ENCODE measurements at regions not wholly inside any gene's neighbourhood (a gene's known extent, or its start where the extent isn't known, plus 50 kb on each side); places are given as distances from the start of the nearest gene placed in this dataset.

DNA sequence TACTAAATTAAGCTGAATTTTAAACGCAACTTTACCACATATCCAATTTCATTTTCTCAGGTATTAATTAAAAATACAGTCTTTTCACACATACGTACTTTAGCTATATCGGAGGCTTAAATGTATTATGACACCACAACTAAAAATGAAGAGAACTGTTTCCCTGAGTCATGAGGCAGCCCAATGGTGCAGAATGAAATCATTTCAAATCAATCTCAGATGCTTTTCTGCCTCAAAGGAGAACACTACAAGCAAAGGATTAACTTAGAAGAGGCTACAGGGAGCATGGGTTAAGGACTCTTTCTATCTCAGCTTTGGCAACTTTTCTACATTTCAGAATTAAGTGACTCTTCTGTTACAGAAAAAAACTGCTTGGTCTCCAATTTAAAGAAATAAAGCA lies 516.3 kb upstream of the HTR2A start:
- no peaks in the 10 kb centered on the region for H3K9me3 ChIP-seq (replicated peaks)
- H3K36me3 ChIP-seq: no peaks in the 10 kb centered on the region
- H3K27ac ChIP-seq: no peak overlapping the region
- no peak overlapping the region for H3K4me3 ChIP-seq
- no peaks in the 10 kb centered on the region for H3K27me3 ChIP-seq
- H3K4me1 ChIP-seq: no peaks in the 10 kb centered on the region
- DNase-seq: no peak

DNA sequence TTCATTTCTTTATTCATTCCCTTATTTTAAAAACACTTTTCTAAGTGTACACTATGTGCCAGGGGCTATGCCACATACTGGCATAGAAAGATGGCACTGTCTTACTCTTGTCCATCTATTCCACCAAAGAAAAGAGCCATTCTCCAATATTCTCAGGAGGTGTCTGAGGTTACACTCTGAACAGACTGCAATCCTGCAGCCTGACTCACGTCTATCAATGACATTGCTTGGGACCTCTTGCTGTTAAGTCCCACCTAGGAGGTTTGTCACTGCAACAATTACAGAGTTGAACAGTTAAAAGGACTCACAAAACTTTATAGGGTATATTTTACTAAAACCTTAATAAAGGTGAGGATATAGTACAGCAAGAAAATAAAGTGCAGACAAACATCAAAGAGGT lies 512.9 kb upstream of the HTR2A start:
- no peaks in the 10 kb centered on the region for H3K9me3 ChIP-seq (replicated peaks)
- no peak for DNase-seq

DNA sequence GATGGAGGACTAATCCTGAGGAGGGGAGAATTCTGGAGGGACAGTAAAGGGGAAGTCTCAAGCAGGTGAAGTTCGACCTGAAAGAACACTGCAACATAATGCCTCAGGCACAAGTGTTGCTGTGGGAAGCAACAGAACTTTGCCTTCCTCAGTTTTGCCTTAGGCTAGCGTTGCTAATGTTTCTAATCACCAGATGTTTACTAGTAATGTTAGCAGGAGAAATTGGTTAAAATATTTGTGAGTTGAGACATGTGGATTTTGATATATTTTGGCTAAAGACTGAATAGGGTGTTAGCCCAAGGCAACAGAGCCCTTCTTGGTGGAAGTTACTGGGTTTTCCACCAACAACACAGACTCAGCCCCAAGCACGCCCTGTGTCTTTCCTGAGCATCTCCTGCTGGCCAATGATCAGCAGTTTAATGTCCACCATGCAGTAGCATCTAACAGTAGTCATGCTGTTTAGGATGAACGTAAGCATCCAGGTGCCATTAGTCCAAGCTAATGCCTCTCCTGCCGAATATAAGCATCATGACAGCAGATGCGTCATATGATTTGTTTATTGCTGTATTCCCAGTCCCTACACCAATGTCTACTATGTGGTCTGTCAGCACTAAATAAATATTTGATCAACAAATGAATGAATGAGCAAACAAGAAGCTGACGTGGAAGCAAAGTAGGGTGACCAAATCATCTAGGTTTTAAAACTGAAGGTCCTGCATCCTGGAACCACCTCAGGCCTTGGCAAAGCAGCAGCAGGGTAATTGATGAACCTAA lies 511.9 kb upstream of the HTR2A start:
- DNase-seq: no peak
- Histone ChIP-seq H3K27ac (no peak overlapping the region), H3K9me3 (replicated peaks) (no peaks in the 10 kb centered on the region), H3K4me1 (no peaks in the 10 kb centered on the region), H3K27me3 (no peaks in the 10 kb centered on the region), H3K4me3 (no peak overlapping the region), H3K36me3 (no peaks in the 10 kb centered on the region)

More for the DNA sequence above, 512.9 kb upstream of the HTR2A start:
- Histone ChIP-seq H3K4me3 (no peak overlapping the region), H3K36me3 (no peaks in the 10 kb centered on the region), H3K27me3 (no peaks in the 10 kb centered on the region), H3K4me1 (no peaks in the 10 kb centered on the region), H3K27ac (no peak overlapping the region)

DNA sequence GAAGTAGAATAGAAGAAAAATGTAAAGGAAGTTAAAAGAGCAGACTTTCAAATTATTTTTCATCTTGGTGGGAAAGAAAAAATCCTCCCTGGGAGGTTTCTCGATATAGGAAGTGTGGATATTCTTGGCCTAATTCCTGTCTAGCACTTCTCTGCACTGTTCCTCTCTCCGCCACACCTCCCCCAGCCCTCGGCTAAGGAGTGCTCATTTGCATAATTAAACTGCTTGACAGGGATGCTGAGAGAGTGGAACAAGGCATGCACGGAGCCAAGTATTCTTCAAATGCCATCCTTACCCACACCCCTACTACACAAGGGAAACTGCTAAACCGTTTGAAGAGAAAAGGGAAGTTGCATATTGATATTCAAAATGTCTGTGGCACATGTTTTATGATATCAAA lies 511.0 kb upstream of the HTR2A start:
- H3K9me3 ChIP-seq (replicated peaks): no peaks in the 10 kb centered on the region
- H3K36me3 ChIP-seq: no peaks in the 10 kb centered on the region
- no peak for DNase-seq
- H3K27ac ChIP-seq: no peak overlapping the region
- H3K4me3 ChIP-seq: no peak overlapping the region
- H3K4me1 ChIP-seq: no peaks in the 10 kb centered on the region
- H3K27me3 ChIP-seq: no peaks in the 10 kb centered on the region

DNA sequence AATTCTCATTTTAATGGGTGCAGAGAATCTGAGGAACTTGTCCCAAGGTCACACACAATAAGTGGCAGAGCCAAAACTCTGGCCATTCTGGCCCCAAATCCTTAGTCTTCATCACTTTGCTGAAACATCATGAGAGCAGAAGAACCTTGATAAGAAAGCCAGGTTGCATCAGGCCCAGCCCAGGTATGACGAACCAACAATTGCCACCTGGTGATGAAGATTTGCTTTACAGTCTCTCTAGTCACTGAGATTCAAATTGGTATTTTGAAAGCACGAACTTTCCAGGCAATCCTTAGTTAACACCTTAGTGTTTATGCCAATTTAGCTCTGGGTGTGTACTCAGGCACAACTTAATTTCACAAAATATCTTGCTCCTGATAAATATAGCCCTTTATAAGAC lies 502.7 kb upstream of the HTR2A start:
- no peaks in the 10 kb centered on the region for H3K4me1 ChIP-seq
- H3K27ac ChIP-seq: no peak overlapping the region
- no peaks in the 10 kb centered on the region for H3K9me3 ChIP-seq (replicated peaks)
- no peaks in the 10 kb centered on the region for H3K36me3 ChIP-seq
- H3K27me3 ChIP-seq: 0 out of 2 replicates have a peak, but pooled peaks cover 5% of the 10 kb centered on the region
- H3K4me3 ChIP-seq: no peak overlapping the region
- no peak for DNase-seq

DNA sequence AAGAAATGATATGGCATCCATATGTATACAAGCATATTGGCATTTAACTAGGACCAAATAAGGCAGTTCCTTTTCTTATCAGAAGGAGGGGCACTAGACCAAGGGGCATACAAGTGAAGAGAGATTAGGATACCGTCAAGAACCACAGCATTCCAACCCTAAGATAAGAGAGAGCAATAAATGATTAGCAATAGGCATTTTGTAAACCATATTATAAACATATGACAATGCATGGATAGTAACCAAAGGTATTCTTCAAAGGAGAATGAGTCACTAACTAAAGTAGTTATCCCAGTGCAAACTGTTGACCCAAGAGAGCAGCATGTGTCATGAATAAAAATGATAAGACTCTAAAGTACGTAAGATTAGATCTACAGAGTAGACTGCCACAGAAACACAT lies 500.9 kb upstream of the HTR2A start:
- Histone ChIP-seq H3K9me3 (replicated peaks) (no peaks in the 10 kb centered on the region), H3K27me3 (0 out of 2 replicates have a peak, but pooled peaks cover 5% of the 10 kb centered on the region), H3K36me3 (no peaks in the 10 kb centered on the region), H3K4me1 (no peaks in the 10 kb centered on the region), H3K4me3 (no peak overlapping the region), H3K27ac (no peak overlapping the region)
- no peak for DNase-seq

DNA sequence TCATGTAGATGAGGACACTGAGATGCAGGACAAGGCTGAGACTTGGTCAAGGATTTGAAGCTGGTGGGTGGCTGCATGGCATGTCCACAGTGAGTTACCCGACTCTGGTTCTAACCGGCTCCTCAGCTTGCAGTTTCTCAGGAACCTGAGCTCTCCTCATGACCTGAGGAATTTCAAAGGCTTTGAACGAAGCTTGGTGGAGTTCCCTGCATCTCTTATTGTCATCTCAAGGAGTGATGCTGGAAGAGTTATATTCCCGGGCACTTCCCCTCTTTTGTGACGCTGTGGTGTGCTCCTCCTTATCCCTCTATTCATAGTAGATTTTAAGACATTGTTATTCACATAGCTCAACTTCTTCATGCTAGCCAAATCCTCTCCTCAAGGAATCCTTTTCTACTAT lies 500.1 kb upstream of the HTR2A start:
- Histone ChIP-seq H3K27ac (no peak overlapping the region), H3K4me1 (no peaks in the 10 kb centered on the region), H3K27me3 (0 out of 2 replicates have a peak, but pooled peaks cover 5% of the 10 kb centered on the region), H3K4me3 (no peak overlapping the region), H3K9me3 (replicated peaks) (no peaks in the 10 kb centered on the region), H3K36me3 (no peaks in the 10 kb centered on the region)
- DNase-seq: no peak

DNA sequence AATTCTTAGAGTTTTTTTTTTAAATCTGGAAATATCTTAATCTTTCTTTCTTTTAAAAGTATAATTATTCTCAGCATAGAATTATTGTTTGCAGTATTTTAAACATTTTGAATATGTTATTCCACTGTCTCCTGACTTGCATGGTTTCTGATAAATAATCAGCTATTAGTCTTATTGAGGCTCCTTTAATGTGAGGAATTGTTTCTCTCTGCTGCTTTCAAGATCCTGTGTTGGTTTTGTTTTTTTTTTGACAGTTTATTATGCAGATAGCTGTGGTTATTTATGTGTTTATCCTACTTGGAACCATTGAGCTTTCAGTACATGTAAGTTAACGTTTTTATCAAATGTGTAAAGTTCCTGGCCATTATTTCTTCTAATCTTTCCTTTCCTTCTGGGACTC lies 477.9 kb upstream of the HTR2A start:
- Histone ChIP-seq H3K27ac (no peak overlapping the region), H3K4me3 (no peak overlapping the region), H3K36me3 (no peaks in the 10 kb centered on the region), H3K4me1 (no peaks in the 10 kb centered on the region), H3K27me3 (no peaks in the 10 kb centered on the region), H3K9me3 (replicated peaks) (no peaks in the 10 kb centered on the region)
- DNase-seq: no peak

DNA sequence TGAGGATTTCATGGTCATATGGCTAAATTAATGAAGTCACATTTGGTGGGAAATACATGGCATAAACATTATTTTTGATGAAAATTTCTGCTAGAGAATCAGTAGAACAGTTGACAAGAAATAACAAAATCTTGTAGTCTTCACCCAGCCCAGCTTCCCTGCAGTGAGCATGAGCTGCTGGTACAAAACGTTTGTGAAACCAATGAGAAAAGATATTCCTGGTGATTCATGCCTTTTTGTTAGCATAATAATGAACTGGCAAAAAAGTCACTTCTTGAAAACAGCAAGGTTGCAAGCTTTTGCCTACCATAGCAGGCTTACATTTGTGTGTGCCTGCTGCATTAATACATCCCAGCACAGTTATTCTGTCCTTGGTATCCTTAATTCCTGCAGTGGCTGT lies 475.9 kb upstream of the HTR2A start:
- no peaks in the 10 kb centered on the region for H3K4me1 ChIP-seq
- H3K36me3 ChIP-seq: no peaks in the 10 kb centered on the region
- H3K9me3 ChIP-seq (replicated peaks): no peaks in the 10 kb centered on the region
- no peak overlapping the region for H3K27ac ChIP-seq
- no peak for DNase-seq
- H3K4me3 ChIP-seq: no peak overlapping the region
- no peaks in the 10 kb centered on the region for H3K27me3 ChIP-seq

DNA sequence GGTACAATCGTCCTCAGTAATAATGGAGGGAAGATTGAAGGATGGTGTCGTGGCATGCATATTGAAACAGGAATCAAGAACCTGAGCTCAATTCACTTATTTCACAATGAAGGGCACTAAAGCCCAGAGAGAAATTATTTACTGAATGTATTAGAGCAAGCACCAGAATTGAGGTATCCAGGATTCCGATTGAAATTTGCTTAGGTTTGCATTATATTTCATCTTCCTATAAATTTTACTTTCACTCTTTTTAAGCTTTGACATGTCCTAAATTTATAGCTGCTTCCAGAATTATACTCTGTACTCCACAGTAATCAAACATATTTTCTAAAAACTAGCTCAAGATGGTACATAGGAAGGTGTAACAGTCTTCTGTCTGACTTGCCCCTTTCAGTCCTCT lies 454.9 kb upstream of the HTR2A start:
- no peaks in the 10 kb centered on the region for H3K27me3 ChIP-seq
- DNase-seq: no peak
- H3K4me3 ChIP-seq: no peak overlapping the region
- H3K36me3 ChIP-seq: no peaks in the 10 kb centered on the region
- no peak overlapping the region for H3K27ac ChIP-seq
- H3K9me3 ChIP-seq (replicated peaks): no peaks in the 10 kb centered on the region
- H3K4me1 ChIP-seq: no peaks in the 10 kb centered on the region

DNA sequence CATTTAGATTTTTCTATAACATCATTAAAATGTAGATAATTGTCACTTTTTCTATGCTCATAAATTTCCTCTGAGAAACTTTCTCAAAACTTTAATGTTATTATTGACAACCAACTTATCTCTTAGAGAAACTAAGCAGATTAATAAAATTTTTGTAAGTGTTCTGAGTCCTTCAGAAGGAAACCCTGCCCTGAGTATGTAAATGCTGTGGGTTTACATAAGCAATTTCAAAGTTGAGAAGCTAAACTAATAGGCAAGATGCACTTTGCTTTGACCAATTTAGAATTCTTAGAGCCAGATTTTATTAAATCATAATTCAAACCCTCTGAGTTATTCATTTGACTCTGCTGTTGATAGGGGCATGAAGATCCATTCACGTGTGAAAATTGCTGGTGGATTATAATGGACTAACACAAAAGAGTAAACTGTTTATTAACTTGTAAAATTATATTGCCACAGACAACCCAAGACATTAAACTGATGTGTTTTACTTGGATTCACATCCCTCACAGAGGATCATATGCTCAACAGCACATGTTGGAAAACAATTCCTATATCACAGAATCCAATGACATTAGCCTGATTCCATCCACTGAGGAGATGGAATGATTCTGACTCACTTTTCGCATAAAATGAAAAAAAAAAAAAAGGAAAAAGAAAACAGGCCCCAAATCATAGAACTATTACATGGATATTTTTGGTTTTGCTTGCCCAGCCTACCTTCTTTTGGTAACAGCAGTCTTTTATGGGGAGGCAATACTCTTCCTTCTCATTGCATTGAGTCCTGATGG lies 453.7 kb upstream of the HTR2A start:
- no peak for DNase-seq
- Histone ChIP-seq H3K4me1 (no peaks in the 10 kb centered on the region), H3K27ac (no peak overlapping the region), H3K9me3 (replicated peaks) (no peaks in the 10 kb centered on the region), H3K27me3 (no peaks in the 10 kb centered on the region), H3K4me3 (no peak overlapping the region), H3K36me3 (no peaks in the 10 kb centered on the region)

DNA sequence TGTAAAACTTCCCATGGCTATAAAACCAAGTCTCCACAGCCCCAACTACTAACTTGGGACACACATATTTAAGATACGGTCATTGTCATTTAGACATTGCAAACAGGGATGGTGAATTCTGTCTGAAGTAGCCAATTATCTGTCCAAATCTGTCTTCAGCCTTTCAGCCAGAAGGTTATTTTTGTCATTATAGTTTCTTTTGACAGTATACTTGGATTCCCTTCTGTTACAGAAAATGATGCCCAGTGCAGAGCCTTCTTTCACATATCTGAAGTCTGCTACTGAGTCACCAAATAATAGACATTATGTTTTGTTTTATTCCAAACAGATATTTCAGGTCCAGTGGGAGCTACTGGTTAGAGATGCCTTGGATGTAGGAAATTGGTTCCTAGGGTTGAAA lies 452.4 kb upstream of the HTR2A start:
- no peaks in the 10 kb centered on the region for H3K27me3 ChIP-seq
- H3K4me1 ChIP-seq: no peaks in the 10 kb centered on the region
- no peak overlapping the region for H3K4me3 ChIP-seq
- H3K9me3 ChIP-seq (replicated peaks): no peaks in the 10 kb centered on the region
- H3K27ac ChIP-seq: no peak overlapping the region
- H3K36me3 ChIP-seq: no peaks in the 10 kb centered on the region
- no peak for DNase-seq

DNA sequence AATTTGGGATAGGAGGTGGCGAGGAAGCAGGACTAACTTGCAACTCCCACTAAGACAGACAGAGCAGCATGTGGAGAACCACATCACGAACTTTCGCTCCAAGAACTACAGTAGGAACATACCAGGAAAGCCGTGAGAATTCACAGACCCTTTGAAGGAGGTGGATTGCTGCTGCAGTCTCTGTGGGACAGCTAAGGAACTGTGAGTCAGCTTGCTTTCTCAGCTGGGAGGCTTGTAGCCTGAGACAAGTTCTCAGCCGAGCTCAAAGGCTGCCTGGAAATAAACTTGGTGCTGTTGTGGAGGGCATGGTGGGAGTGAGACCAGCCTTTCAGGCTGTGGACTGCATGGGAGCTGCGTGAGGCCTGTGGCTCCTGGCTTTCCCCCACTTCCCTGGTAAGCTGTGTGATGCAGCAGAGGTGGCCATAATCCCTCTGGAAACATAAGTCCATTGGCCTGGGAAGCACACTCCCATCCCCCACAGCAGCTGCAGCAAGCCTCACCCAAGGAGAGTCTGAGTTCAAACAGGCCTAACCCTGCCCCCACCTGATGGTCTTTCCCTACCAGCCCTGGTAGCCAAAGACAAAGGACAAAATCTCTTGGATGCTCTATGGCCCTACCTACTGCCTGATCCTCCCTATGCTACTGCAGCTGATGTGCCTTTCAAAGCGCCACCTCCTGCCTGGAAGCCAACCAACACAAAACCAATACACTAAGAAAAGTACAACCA lies 441.1 kb upstream of the HTR2A start:
- Histone ChIP-seq H3K27ac (no peak overlapping the region), H3K4me1 (no peaks in the 10 kb centered on the region), H3K27me3 (no peaks in the 10 kb centered on the region), H3K9me3 (replicated peaks) (no peaks in the 10 kb centered on the region), H3K4me3 (no peak overlapping the region), H3K36me3 (no peaks in the 10 kb centered on the region)
- DNase-seq: peak; percentile 8 to 36

DNA sequence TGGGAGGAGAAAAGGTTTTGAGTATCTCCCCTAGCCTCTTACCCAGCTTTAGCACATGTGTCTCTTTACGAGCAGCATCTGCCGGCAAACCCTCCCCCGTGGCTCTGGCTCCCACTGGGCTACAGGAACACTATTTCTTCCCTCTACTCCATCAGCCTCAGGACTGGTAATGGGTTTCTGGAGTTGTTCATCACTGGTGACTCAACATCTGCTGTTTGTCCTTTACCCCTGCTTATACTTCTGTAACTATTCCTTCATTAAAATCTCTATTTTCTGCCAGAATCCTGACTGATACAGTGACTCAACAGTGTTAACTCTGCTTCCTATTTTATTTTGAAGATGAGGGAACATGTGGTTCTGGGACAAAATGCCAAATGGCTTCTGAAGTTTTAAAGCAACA lies 437.3 kb upstream of the HTR2A start:
- Histone ChIP-seq H3K36me3 (no peaks in the 10 kb centered on the region), H3K9me3 (replicated peaks) (no peaks in the 10 kb centered on the region), H3K4me3 (no peak overlapping the region), H3K27ac (no peak overlapping the region), H3K27me3 (no peaks in the 10 kb centered on the region), H3K4me1 (no peaks in the 10 kb centered on the region)
- no peak for DNase-seq

DNA sequence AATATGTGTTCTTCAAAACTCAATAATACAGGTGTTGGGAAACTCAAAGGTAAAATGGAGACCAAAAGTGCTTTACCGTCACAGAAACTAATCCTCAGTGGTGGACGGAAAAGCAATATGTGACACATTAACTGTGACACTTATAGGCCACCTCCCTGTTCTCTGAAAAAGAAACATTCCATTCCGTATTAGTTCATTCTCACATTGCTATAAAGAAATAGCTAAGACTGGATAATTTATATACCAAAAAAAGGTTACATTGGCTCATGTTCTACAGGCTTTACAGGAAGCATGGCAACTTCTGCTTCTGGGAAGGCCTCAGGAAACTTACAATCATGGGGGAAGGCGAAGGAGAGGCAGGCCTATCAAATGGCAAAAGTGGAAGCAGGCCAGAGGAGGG lies 435.3 kb upstream of the HTR2A start:
- no peaks in the 10 kb centered on the region for H3K36me3 ChIP-seq
- no peaks in the 10 kb centered on the region for H3K9me3 ChIP-seq (replicated peaks)
- no peaks in the 10 kb centered on the region for H3K27me3 ChIP-seq
- H3K27ac ChIP-seq: no peak overlapping the region
- H3K4me1 ChIP-seq: no peaks in the 10 kb centered on the region
- no peak for DNase-seq
- H3K4me3 ChIP-seq: no peak overlapping the region
